ENCODE measurements at regions not wholly inside any gene's neighbourhood (a gene's known extent, or its start where the extent isn't known, plus 50 kb on each side); places are given as distances from the start of the nearest gene placed in this dataset.

- no peak for DNase-seq
Observed at GRCh38 chr15:77786181-77786890, 153.6 kb upstream of the LINGO1 start.

GRCh38 chr15:77784361-77785292, 151.9 kb upstream of the LINGO1 start:
- peak in 1 of 2 experiments; percentile 19 for DNase-seq

GRCh38 chr15:77783636-77784035, 150.9 kb upstream of the LINGO1 start:
- DNase-seq, result no peak

- no peak for DNase-seq
Observed at GRCh38 chr15:77782691-77783090, 150.0 kb upstream of the LINGO1 start.

- no peak for DNase-seq
Observed at GRCh38 chr15:77781946-77782240, 149.2 kb upstream of the LINGO1 start.

GRCh38 chr15:77781151-77781945, 148.6 kb upstream of the LINGO1 start:
- DNase-seq, result no peak

- DNase-seq, result no peak
Observed at GRCh38 chr15:77778802-77779201, 146.1 kb upstream of the LINGO1 start.

GRCh38 chr15:77775837-77776236, 143.1 kb upstream of the LINGO1 start:
- DNase-seq, result no peak

- no peak for DNase-seq
Observed at GRCh38 chr15:77775373-77775772, 142.7 kb upstream of the LINGO1 start.

GRCh38 chr15:77774350-77774749, 141.6 kb upstream of the LINGO1 start:
- DNase-seq, result no peak

- no peak for DNase-seq
Observed at GRCh38 chr15:77773903-77774302, 141.2 kb upstream of the LINGO1 start.

GRCh38 chr15:77772641-77773402, 140.1 kb upstream of the LINGO1 start:
- no peak for DNase-seq

- no peak for DNase-seq
Observed at GRCh38 chr15:77771616-77772015, 138.9 kb upstream of the LINGO1 start.

GRCh38 chr15:77769700-77770099, 137.0 kb upstream of the LINGO1 start:
- DNase-seq, result no peak

- DNase-seq, result no peak
Observed at GRCh38 chr15:77768521-77769078, 135.9 kb upstream of the LINGO1 start.

GRCh38 chr15:77768107-77768506, 135.4 kb upstream of the LINGO1 start:
- no peak for DNase-seq

- no peak for DNase-seq
Observed at GRCh38 chr15:77764095-77764494, 131.4 kb upstream of the LINGO1 start.

GRCh38 chr15:77762747-77763355, 130.1 kb upstream of the LINGO1 start:
- no peak for DNase-seq

- DNase-seq, result no peak
Observed at GRCh38 chr15:77759896-77760592, 127.3 kb upstream of the LINGO1 start.

- no peak for DNase-seq
Observed at GRCh38 chr15:77753939-77754338, 121.2 kb upstream of the LINGO1 start.

GRCh38 chr15:77753281-77753873, 120.7 kb upstream of the LINGO1 start:
- peak; percentile 25 to 40 for DNase-seq
